Erythroblast (primary cell): ENCODE measurements at regions not wholly inside any gene's neighbourhood (a gene's known extent, or its start where the extent isn't known, plus 50 kb on each side); places are given as distances from the start of the nearest gene placed in this dataset.
"Not testable (repeated sequence)": the region's sequence is repeated elsewhere in the genome, so short reads cannot be mapped to it uniquely, and the experiment has no call there.

Experiments
- DNase-seq, 2 experiments: peaks; one replicate each; lab custom pipeline; 2025; lab: John Stamatoyannopoulos, UW
- GATA1 ChIP-seq: IDR thresholded peaks from 2 replicates; pipeline ENCODE4 v1.6.1; 2011; ENCODE audit warnings: low read depth, mild to moderate bottlenecking, control low read depth, low read length, moderate library complexity
- POLR2A ChIP-seq: IDR thresholded peaks from 2 replicates; pipeline ENCODE4 v1.6.1; 2011; ENCODE audit warnings: mild to moderate bottlenecking, low read length

GRCh38 chr11:122002926-122003325 lies 113.1 kb downstream of the BLID start:
- TF ChIP-seq GATA1 = no peak
- TF ChIP-seq POLR2A = no peak
- DNase-seq = no peak

- TF ChIP-seq GATA1 = no peak
- TF ChIP-seq POLR2A = no peak
- no peak for DNase-seq
Measured at GRCh38 chr11:122002047-122002446, 114.0 kb downstream of the BLID start.

GRCh38 chr11:121999651-122000050 lies 116.4 kb downstream of the BLID start:
- DNase-seq = no peak
- TF ChIP-seq GATA1 (no peak), POLR2A (no peak)

GRCh38 chr11:121996574-121996973 lies 119.4 kb downstream of the BLID start:
- DNase-seq = no peak
- TF ChIP-seq GATA1 (no peak), POLR2A (no peak)

- TF ChIP-seq GATA1 (no peak), POLR2A (no peak)
- no peak for DNase-seq
Measured at GRCh38 chr11:121983901-121984300, 132.1 kb downstream of the BLID start.

- not testable (repeated sequence) for DNase-seq
Measured at GRCh38 chr11:121977914-121978313, 138.1 kb downstream of the BLID start.

- no peak for DNase-seq
Measured at GRCh38 chr11:121968638-121969037, 147.4 kb downstream of the BLID start.

GRCh38 chr11:121967131-121967704 lies 148.8 kb downstream of the BLID start:
- DNase-seq = no peak
- no peak for TF ChIP-seq GATA1
- TF ChIP-seq POLR2A = no peak

More at GRCh38 chr11:121968638-121969037, 147.4 kb downstream of the BLID start:
- no peak for TF ChIP-seq POLR2A

- DNase-seq = no peak
- TF ChIP-seq POLR2A (no peak), GATA1 (no peak)
Measured at GRCh38 chr11:121965330-121965729, 150.7 kb downstream of the BLID start.

GRCh38 chr11:121964591-121964990 lies 151.4 kb downstream of the BLID start:
- TF ChIP-seq GATA1 (no peak), POLR2A (no peak)
- DNase-seq = no peak

GRCh38 chr11:121963846-121964245 lies 152.2 kb downstream of the BLID start:
- DNase-seq = not testable (repeated sequence)

GRCh38 chr11:121961321-121961801 lies 154.7 kb downstream of the BLID start:
- DNase-seq = no peak
- TF ChIP-seq GATA1 (no peak), POLR2A (no peak)

- DNase-seq = no peak
- TF ChIP-seq POLR2A (no peak), GATA1 (no peak)
Measured at GRCh38 chr11:121958971-121959325, 157.1 kb downstream of the BLID start.

GRCh38 chr11:121958323-121958970 lies 157.6 kb downstream of the BLID start:
- DNase-seq = no peak
- no peak for TF ChIP-seq GATA1
- TF ChIP-seq POLR2A = no peak

GRCh38 chr11:121953122-121953521 lies 162.9 kb downstream of the BLID start:
- DNase-seq = no peak
- TF ChIP-seq POLR2A = no peak
- no peak for TF ChIP-seq GATA1

GRCh38 chr11:121950160-121950559 lies 165.9 kb downstream of the BLID start:
- DNase-seq = no peak
- TF ChIP-seq GATA1 (no peak), POLR2A (no peak)
